ENCODE measurements at regions not wholly inside any gene's neighbourhood (a gene's known extent, or its start where the extent isn't known, plus 50 kb on each side); places are given as distances from the start of the nearest gene placed in this dataset.

DNA sequence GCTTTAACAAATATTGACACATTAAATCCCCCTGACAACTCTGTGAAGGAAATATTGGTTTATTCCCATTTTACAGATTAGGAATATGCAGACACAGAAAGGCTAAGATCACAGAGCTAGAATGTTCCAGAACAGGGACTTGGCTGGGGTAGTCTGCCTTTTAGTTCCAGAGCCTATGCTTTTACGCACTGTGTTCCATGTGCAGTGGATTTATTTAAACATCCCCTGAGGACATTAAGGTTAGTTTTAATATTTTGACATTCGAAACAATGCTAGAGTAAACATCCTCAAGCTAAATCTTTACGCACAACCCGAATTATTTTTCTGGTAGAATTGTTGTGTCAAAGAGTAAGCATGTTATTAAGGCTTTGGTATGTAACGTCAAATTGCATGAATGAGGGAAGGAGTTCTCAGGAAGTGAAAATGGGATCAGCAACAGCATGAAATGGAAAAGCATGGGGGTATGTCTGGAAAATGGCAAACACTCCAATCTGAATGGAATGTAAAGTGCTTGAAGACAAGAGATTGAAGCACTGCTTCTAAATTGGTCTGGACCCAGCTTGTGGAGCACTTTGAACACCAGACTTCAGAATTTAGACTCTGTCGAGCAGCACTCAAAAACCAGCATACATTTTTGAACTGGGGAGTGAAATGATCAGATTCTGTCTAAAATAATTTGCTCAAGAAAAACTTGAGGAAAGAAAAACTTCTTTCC is 429.9 kb downstream of the CD83 start:
- Mint-ChIP-seq H3K36me3 (ENCODE audit: low read depth) (no peaks in the 10 kb centered on the region), H3K4me1 (peaks cover 19% of the 10 kb centered on the region), H3K27me3 (ENCODE audit: insufficient read depth, low read depth, poor library complexity) (peaks cover 3% of the 10 kb centered on the region), H3K4me3 (no peak overlapping the region), H3K27ac (no peak overlapping the region), H3K9me3 (no peaks in the 10 kb centered on the region)
- Histone ChIP-seq H3F3A (replicated peaks; ENCODE audit: low read depth) (no peaks in the 10 kb centered on the region), H3K36me3 (ENCODE audit: insufficient read depth) (no peaks in the 10 kb centered on the region), H3K4me3 (no peak overlapping the region), H3K27ac (ENCODE audit: low read depth) (no peak overlapping the region), H3K4me2 (no peak overlapping the region), H3K79me2 (replicated peaks; ENCODE audit: insufficient read depth) (no peaks in the 10 kb centered on the region), H4K20me1 (replicated peaks; ENCODE audit: insufficient read depth) (no peaks in the 10 kb centered on the region), H3K4me1 (ENCODE audit: insufficient read depth) (0 out of 2 replicates have a peak, but pooled peaks cover 6% of the 10 kb centered on the region), H2AFZ (no peak overlapping the region), H3K9me2 (ENCODE audit: insufficient read depth) (peaks cover 7% of the 10 kb centered on the region), H3K27me3 (ENCODE audit: insufficient read depth) (no peaks in the 10 kb centered on the region)
- no peak for ATAC-seq
- no peak for DNase-seq (ENCODE audit: low spot score)
- TF ChIP-seq CREB1 (CRISPR knock-in tag; IDR thresholded peaks at IDR 0.05; ENCODE audit: low read depth) (no peak), ZNF114 (CRISPR knock-in tag; IDR thresholded peaks at IDR 0.05) (no peak), JUNB (IDR thresholded peaks at IDR 0.05; ENCODE audit: unreplicated experiment) (no peak), EZH2 (IDR thresholded peaks at IDR 0.05; ENCODE audit: low read depth, unreplicated experiment) (no peak), NANOG (IDR thresholded peaks at IDR 0.05; ENCODE audit: borderline replicate concordance) (no peak), STAT1 (IDR thresholded peaks at IDR 0.05; ENCODE audit: unreplicated experiment) (no peak), EZH2phosphoT487 (IDR thresholded peaks at IDR 0.05; ENCODE audit: unreplicated experiment) (no peak), ZNF331 (CRISPR knock-in tag; IDR thresholded peaks at IDR 0.05; ENCODE audit: low read depth) (no peak), POLR2AphosphoS5 (IDR thresholded peaks at IDR 0.05; ENCODE audit: low read depth) (no peak), ZNF462 (CRISPR knock-in tag; IDR thresholded peaks at IDR 0.05) (no peak), CTCF (conservative IDR thresholded peaks at IDR 0.05; ENCODE audit: low read depth in 2 of 2) (no peak), ETS1 (IDR thresholded peaks at IDR 0.05) (no peak)
- TF ChIP-seq, protein P1, sequence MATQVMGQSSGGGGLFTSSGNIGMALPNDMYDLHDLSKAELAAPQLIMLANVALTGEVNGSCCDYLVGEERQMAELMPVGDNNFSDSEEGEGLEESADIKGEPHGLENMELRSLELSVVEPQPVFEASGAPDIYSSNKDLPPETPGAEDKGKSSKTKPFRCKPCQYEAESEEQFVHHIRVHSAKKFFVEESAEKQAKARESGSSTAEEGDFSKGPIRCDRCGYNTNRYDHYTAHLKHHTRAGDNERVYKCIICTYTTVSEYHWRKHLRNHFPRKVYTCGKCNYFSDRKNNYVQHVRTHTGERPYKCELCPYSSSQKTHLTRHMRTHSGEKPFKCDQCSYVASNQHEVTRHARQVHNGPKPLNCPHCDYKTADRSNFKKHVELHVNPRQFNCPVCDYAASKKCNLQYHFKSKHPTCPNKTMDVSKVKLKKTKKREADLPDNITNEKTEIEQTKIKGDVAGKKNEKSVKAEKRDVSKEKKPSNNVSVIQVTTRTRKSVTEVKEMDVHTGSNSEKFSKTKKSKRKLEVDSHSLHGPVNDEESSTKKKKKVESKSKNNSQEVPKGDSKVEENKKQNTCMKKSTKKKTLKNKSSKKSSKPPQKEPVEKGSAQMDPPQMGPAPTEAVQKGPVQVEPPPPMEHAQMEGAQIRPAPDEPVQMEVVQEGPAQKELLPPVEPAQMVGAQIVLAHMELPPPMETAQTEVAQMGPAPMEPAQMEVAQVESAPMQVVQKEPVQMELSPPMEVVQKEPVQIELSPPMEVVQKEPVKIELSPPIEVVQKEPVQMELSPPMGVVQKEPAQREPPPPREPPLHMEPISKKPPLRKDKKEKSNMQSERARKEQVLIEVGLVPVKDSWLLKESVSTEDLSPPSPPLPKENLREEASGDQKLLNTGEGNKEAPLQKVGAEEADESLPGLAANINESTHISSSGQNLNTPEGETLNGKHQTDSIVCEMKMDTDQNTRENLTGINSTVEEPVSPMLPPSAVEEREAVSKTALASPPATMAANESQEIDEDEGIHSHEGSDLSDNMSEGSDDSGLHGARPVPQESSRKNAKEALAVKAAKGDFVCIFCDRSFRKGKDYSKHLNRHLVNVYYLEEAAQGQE (IDR thresholded peaks at IDR 0.05; ENCODE audit: unreplicated experiment), result no peak
